GM19463 (cell line): ENCODE measurements at regions not wholly inside any gene's neighbourhood (a gene's known extent, or its start where the extent isn't known, plus 50 kb on each side); places are given as distances from the start of the nearest gene placed in this dataset.

Experiments
- ATAC-seq: cut with Tn5 transposase; IDR thresholded peaks from one replicate; pipeline ENCODE4 v1.9.1; 2021; ENCODE audit warnings: mild to moderate bottlenecking, moderate library complexity; ENCODE audit not compliant: unreplicated experiment

- no peak for ATAC-seq
Measured at GRCh38 chr4:182187674-182188073, 55.5 kb upstream of the TENM3 start.

- no peak for ATAC-seq
Measured at GRCh38 chr4:182188622-182189021, 54.6 kb upstream of the TENM3 start.

- ATAC-seq: no peak
Measured at GRCh38 chr4:182189103-182189878, 53.9 kb upstream of the TENM3 start.

- ATAC-seq: no peak
Measured at GRCh38 chr4:182190306-182190705, 52.9 kb upstream of the TENM3 start.

- no peak for ATAC-seq
Measured at GRCh38 chr4:182192511-182193181, 50.6 kb upstream of the TENM3 start.

- ATAC-seq: no peak
Measured at GRCh38 chr4:182193311-182193710, 49.9 kb upstream of the TENM3 start.
